IPS-11a (cell line): ENCODE measurements at regions not wholly inside any gene's neighbourhood (a gene's known extent, or its start where the extent isn't known, plus 50 kb on each side); places are given as distances from the start of the nearest gene placed in this dataset.

Source experiments
- H3K4me3 ChIP-seq: one replicate; pipeline ENCODE4 v1.5.1; 2013; ENCODE audit warnings: low read depth, low read length, control low read depth

DNA sequence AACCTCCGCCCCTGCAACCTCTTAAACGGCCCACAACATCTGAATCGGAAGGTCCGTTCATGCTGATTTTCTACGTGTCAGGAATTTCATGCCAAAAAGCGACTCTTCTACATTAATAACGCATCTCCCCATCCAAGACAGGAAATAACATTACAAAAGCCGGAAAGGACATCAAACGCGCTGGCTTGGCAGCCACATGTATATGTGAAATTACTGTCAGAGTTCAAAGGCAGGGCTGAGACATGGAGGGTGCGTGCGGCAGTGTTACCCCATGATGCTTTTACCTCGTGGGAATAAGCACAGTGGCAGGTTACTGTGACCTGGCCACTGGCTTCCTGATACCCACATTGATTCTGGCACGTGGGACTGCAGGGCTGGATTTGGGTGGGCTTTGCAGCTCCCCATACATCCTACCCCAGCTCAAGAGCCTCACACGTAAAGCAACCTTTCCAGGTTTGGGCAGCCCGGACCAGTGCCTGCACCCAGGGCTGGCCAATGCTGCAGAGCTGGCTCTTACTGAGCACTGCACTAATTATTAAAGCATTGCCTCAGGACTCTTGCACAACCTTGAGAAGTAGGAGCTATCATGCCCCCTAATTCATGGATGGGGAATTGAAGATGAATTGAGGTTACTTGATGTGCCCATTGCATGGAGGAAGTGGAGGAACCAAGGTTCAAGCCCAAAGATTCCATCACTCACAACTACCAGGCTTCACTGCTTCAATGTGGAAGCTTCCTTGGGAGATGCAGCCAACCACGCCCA is 120.6 kb upstream of the FOXF1 start:
- H3K4me3 ChIP-seq: no peak overlapping the region

DNA sequence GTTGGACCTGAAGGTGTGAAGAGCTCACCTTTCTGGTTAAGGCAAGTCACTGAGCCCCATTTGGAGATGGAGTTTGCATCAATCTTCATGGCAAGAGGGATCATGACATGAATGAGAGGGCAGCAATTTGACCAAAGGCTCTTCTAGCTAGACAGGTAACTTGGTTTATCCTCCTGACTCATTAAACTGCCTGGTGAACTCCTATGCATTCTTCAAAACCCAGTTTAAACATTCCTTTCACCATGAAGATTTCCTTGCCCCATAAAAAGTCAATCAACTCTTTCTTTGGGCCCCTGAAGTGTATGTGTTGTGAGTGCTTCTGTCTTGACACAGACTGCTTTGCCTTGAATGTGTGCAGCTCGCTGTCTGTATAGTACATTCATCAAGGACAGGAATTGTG is 120.0 kb upstream of the FOXF1 start:
- H3K4me3 ChIP-seq: no peak overlapping the region

DNA sequence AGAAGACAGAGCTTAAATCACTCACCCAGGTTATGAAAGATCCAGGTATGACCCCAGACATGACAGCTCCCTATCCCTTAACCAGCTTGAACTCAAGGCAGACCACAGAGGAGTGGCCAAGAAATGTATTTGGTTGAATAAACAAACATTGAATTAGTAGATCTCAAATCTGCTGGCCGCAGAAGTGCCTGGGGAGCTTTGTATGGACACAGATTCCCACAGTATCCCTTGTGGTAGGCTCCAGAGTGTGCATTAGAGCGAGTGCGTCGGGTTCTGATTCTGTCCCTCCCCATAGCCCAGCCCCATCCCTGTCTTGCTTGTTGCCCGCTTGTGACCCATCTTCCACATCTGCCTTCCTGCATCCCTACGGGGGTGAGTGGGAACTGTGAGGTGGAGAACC is 118.8 kb upstream of the FOXF1 start:
- no peak overlapping the region for H3K4me3 ChIP-seq

DNA sequence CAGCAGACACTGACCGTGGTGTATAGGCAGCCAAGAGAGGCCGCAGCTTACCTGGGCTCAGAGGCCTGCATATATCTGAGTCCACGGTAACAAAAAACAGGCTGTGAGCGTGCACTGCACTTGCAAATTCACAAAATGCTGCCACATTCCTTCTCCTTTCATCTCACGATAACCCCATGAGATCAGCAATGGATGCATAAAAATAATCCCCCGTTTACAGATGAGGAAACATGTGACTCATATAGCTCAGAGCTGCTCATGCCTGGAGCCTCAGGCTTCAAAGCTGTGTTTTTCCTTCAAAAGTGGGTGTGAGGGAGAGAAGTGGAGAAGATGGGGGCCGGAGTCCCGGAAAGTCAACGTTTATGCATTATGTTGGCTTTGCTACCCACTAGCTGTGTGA is 118.3 kb upstream of the FOXF1 start:
- H3K4me3 ChIP-seq: no peak overlapping the region

DNA sequence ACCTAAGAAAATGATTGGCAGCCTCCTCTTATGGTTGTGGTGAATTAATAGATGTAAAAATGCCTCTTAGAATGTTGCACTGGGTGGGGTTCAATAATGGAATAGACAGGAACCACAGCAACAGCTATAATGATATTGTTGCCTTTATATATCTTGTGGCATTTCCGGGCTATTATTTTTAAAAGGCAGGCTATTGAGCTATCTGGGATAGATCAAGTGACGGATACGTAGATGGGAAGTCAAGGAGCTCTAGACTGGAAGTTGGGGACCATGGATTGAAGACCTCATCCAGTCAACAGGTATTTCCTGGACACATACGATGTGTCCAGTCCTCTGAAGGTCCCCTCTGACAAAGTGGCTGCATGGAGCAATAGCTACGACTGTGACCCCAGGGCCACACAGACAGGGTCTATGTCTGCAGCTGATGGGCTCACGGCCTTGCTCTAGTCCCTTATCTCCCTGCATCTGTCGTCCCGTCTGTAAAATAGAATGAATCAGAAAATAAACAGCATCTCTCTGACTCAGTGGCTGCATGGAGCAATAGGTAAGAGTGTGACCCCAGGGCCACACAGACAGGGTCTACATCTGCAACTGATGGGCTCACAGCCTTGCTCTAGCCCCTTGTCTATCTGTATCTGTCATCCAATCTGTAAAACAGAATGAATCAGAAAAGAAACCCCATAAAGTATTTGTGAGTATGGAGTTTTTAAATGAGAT is 117.7 kb upstream of the FOXF1 start:
- H3K4me3 ChIP-seq: no peak overlapping the region

DNA sequence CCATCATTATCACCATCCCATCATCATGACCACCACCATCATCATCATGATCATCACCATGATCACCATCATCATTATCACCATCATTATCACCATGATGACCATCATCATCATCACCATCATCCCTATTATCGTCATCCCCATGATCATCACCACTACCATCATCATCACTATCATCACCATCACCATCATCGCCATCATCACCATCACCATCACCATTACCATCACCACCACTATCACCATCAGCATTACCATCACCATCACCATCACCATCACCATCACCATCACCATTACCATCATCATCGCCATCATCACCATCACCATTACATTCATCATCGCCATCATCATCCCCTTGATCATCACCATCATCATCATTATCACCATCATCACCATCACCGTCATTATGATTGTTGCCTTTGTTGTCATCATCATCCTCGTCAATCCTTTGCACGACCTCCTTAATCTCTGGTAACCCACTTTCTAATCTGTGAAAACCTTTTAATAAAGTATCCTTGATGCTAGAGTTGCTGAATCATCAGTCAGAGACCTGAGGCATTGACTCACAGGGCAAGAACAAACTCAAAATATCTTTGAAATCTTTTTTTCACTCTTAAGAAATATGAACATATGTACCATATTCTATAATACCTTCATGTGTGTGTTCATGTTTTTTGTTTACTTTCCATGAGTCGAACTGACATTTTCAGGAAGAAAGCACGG is 116.3 kb upstream of the FOXF1 start:
- H3K4me3 ChIP-seq: no peak overlapping the region

DNA sequence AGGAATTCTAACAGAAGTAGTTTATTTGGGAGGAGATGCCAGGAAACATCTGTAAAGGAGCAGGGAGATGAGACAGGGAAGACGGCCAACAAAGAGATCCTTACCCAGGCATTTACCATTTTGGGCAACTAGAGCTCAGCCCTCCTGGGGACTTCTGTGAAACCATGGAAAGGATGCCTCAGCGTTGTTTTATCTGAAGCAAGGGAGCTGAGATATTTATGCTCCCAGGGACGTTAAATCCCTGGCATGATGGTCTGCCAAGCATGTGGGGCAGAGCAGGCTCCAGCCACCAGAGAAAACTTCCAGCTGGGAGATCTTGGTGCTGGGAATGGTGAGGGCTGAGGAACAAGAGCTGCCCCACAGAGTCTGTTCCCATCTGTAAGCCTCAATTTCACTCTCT is 114.8 kb upstream of the FOXF1 start:
- H3K4me3 ChIP-seq: no peak overlapping the region

DNA sequence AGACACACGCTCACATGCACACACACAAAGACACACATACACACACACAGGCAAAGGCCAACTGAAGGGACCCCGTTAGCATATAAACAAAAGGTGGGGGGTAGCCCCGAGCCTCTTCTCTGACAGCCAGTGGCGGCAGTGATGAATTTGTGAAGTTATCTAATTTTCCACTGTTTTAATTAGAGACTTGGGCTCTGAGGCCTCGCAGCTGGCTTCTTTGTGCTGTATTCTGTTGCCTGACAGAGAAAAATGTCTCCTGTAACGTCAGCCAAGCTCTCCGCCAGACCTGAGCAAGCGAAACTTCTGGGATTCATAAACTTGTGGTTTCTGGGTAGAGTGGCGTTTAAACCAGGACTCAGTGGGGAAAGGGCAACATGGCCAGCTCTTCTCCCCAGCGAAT is 113.9 kb upstream of the FOXF1 start:
- no peak overlapping the region for H3K4me3 ChIP-seq

DNA sequence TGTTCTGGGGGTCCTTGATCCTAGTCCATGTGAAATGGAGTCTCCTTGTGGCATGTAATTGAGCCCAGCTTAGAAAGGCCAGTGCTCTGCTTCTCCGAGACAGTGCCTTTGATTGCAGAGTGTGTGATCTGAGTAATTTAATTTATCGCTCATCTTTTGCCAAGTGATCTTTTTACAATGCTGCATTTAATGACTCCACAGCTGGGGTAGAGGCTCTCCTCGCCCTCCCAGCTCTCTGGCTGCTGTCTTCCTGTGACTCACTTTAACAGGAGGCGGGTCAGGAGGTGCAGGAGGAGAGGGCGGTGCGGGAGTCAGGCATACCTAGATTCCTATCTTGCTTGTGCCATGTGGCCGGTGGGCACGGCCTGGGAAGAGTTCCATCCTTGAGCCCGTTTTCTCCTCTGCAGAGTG is 113.4 kb upstream of the FOXF1 start:
- no peak overlapping the region for H3K4me3 ChIP-seq

DNA sequence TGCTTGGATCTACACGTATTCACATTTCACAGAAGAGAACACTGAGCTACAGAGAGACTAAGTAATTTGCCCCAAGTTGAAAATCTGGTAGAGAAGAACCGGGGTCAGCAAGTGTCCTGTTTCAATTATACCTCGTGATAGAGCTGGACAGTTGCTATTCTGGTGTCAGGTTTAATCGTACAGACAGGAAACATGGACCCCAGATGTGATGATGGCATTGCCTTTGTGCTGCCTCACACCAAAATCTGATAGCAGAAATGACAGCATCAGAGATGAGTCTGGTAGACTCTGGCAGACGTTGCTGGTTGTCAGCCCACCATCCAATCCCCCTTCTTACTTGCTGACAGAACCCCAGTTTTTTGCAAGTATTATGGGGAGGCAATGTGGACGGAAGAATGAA is 112.1 kb upstream of the FOXF1 start:
- no peak overlapping the region for H3K4me3 ChIP-seq

DNA sequence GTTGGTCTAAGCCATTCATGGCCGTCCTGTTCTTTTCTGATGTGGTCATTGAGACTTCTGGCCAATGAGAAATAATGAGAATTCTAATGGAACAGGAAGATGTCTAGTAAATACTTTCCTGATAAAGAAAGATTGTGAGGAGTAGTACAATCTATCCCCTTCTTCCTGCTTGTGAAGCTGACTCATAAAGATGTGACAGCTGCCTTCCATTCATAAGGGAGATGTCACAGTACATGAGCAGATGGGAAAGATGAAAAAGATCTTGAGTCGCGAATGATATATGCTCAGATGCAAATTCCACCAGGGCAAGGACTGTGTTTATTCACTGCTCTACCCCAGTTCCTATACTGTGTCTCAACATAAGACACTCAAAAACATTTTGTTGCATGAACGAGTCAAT is 111.7 kb upstream of the FOXF1 start:
- no peak overlapping the region for H3K4me3 ChIP-seq

DNA sequence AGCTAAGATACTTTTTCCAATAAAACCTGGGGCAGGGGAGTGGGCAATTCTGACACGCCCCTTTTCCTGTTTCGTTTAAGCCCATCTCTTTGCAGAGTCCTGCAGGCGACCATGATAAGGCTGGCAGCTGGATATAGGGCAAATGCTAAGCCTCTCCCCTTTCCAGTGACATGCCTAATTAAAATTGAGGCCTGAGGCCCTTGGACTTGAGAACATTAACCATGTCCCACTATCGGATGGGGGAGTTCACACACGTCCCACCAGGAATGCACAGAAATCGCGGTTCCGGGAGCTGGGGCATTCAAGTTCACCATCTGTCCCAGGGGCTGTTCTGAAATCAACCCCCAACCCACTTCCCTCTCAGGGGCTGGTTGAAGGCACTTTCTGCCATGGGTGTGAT is 109.2 kb upstream of the FOXF1 start:
- H3K4me3 ChIP-seq: no peak overlapping the region

DNA sequence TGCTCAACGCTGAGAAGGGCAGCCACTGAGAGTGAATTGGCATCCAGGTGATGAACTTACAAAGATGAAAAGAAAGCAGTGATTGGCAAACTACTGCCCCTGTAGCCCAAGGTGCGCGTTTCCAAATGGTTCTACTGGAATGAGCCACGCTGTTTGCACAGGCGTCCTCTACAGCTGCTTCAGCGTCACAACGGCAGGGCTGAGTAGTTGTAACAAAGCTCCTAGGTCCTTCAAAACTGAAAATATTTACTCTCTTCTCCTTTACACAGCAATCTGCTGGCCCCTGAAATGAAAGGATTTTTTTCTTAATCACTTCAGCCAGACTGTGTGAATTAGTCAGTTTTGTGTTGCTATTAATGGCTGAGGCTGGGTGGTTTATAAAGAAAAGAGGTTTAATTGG is 107.2 kb upstream of the FOXF1 start:
- H3K4me3 ChIP-seq: no peak overlapping the region

DNA sequence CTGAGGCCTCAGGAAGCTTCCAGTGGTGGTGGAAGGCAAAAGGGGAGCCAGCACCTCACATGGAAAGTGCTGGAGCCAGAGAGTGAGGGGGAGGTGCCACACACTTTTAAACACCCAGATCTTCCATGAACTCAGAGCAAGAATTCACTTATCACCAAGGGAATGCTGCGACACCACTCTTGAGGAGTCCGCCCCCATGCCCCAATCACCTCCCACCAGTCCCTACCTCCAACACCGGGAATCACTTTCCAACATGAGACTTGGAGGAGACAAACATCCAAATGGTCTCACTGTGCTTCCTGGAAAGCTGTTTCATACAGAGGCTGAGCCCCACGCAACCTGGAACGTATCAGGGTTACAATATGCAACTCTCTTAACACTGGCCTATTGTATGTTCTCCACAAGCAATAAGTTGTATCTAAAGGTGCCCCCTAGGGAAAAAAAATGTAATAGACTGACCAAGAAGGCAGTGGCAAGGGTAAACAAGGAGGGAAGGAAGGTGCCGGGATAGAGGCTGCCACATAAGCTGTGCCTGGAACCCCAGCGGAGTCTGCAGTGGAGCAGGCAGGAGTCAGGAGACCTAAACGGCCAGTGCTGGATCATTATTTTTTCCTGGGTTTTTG is 106.7 kb upstream of the FOXF1 start:
- H3K4me3 ChIP-seq: no peak overlapping the region

DNA sequence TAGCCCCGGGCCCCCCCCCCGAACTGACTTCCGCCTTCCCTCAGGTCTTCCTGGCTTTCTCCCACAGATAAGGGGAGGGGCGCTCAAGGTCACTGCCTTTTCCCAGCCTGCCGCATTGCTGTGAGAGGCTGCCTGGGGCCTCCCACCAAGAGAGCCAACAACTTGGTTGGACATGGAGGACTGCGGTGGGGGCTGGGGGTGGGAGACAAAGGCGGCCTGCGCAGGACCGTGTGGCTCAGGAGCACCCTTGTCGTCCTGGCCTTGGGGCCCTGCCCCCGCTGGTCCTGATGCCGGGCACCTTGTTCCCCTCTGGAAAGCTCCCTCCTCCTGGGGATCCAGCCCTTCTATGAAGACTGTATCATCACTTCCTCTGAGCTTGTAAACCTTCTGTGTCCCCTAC is 105.6 kb upstream of the FOXF1 start:
- H3K4me3 ChIP-seq: no peak overlapping the region

DNA sequence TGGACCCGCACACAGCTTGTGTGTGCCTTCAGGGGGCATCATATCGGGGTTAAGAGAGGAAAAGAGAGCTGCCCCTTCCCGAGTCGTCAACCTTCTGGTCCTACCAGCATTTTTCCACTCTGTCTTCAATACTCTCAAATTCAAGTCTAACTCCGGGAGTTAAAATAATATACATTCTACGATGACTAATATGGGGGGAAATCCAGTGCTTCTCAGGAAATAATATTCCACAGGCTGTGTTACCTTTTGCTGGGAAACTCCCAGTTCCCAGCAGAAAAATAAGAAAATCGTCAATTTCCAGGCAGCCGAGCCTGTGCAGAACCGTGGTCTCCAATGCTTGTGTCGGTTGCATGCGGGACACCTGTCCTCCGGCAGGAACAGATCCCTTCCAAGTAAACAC is 105.0 kb upstream of the FOXF1 start:
- H3K4me3 ChIP-seq: no peak overlapping the region

DNA sequence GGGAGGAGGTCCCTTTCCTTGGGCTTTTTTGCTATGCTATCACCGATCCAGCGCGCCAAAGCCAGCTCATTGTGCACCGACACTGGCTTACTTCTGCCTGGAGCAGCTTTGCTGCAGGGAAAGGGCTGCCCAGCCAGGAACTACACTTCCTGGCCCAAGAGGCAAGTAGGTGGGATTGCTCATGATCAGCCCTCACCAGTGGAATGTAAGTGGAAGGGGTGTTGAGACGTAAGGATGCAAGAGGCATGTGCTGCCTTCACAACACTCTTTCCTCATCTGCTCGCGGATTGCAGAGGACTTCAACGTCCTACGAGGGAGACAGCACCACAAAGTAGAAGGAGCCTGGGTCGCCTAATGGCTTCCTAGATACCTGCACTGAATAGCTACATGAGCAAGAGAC is 104.3 kb upstream of the FOXF1 start:
- H3K4me3 ChIP-seq: no peak overlapping the region

DNA sequence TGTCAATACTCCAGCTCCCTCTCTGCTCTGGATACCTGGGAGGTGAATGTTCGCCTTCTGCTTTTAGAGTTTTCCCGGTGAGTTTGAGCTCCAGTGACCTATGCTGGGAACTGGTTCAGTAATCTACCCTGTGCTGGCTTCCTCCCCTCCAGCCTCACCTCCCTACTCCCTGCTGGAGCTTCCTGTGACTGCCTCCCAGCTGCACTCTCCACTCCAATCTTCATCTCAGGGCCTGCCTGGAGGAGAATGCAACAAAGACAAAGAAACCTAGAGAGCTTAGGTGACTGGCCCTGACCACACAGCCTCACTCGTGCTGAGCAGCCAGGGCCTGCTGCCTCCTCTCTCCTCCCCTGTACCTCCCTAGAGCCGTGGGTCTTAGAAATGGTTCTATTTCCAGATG is 101.6 kb upstream of the FOXF1 start:
- no peak overlapping the region for H3K4me3 ChIP-seq

DNA sequence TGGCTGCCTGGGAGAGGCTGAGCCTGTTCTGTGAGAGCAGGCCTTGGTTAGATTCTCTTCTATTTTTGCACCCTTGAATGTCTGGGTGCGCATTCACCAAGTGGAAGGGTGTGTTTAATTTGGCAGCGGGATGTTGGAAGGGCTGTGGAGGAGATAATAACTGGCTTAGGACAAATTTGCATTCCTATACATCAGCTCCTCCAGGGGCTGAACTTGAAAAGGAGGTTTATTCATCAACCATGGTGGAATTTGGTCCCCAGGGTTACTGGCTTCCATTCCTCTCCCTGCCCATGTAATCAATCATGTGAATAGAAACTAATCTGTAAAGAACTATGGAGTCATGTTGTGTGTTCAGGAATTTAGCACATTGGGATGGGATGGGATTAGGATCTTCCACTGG is 100.2 kb upstream of the FOXF1 start:
- H3K4me3 ChIP-seq: no peak overlapping the region

DNA sequence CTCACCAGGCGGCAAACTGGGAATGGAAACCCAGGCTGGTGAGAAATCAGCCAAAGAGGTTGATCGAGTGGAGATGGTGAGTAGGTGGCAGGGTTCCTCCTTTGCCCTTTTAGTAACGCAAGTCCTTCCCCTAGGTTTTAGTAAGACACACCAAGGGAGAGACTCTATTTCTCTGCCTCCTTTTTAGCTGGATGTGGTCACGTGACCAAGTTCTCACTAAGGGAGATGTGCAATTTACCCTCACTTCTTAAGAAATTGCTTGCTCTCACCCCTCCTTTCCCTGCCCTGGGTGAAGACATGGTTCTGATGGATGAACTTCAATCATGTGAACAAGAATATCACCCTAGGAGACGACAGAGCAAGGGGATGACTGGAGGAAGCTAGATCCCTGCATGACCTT is 99.8 kb upstream of the FOXF1 start:
- H3K4me3 ChIP-seq: no peak overlapping the region

DNA sequence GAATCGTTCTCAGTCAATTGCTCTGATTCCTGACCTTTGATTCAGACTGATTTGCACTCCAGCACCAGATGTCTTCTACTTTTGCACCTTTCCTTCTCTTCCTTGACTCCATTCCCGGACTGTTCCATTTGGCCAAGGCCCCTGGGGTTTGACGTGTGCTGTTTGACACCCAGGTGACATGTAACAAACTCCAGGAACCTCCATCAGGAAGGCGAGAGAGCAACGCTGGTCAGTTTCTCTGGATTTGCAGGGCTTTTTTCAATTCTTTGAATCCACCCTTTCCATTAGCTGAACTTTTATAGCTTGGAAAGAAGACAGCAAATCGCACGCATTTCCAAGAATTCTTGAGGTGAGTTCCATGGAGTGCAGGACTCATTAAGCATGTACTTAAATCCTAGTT is 98.4 kb upstream of the FOXF1 start:
- H3K4me3 ChIP-seq: no peak overlapping the region
